HepG2 (cell line): ENCODE measurements at regions not wholly inside any gene's neighbourhood (a gene's known extent, or its start where the extent isn't known, plus 50 kb on each side); places are given as distances from the start of the nearest gene placed in this dataset.

Experiments
- ATAC-seq: fragments of 200-7000 bp; cut with Tn5 transposase; 3 replicates; pipeline ENCODE4 v1.9.1; 2020; ENCODE audit warnings: mild to moderate bottlenecking, moderate library complexity
- BruUV-seq: library from RNA; stranded (reverse); fragments of 400-500 nt; replicated peaks from 2 replicates; lab custom pipeline; 2021; lab: Mats Ljungman, UMichigan
- CTCF ChIA-PET: fragments of 300-600 bp; formaldehyde crosslinking; extraction: SDS; loops from one replicate; lab custom pipeline; 2021; ENCODE audit warnings: low total read pairs, inconsistent platforms, low intra/inter-chr PET ratio; lab: Yijun Ruan, JAX
- POLR2A ChIA-PET: fragments of 350-600 bp; sonication (Branson Sonifier 250); formaldehyde crosslinking; loops from one replicate; lab custom pipeline; 2020; ENCODE audit warnings: antibody characterized with exemption, inconsistent platforms; lab: Yijun Ruan, JAX
- DNase-seq: peaks from one replicate; pipeline ENCODE4 v3.0.0-alpha.2; 2015; ENCODE audit warnings: low spot score
- FAIRE-seq: peaks from 3 replicates; lab custom pipeline; 2011; peaks lifted over from hg19 to GRCh38; lab: Jason Lieb, UNC
- H2AFZ ChIP-seq: one replicate; pipeline ENCODE4 v1.6.1; 2011; ENCODE audit warnings: low read length, inconsistent platforms
- H3K27ac ChIP-seq: fragments of 300-600 bp; 3 replicates; pipeline ENCODE4 v1.8.0; 2011; ENCODE audit warnings: mixed run types, mild to moderate bottlenecking, mixed read lengths, low read length, inconsistent platforms; ENCODE audit not compliant: insufficient read depth; ENCODE audit errors: extremely low read length
- H3K27me3 ChIP-seq, 2 experiments: fragments of 200-600 bp in 1 of 2; 2 replicates in 1 of 2; 3 replicates in 1 of 2; pipeline versions ENCODE4 v1.6.0 to v1.8.0; 2011; ENCODE audit warnings: low read length in 2 of 2, mild to moderate bottlenecking in 2 of 2, moderate library complexity in 2 of 2, inconsistent platforms in 1 of 2; ENCODE audit not compliant: insufficient read depth in 2 of 2, control insufficient read depth in 1 of 2
- H3K36me3 ChIP-seq, 2 experiments: fragments of 200-600 bp in 1 of 2; replicated peaks in 1 of 2; 2 replicates in 1 of 2; 3 replicates in 1 of 2; pipeline versions ENCODE4 v1.5.1 to v1.8.0; 2011; ENCODE audit warnings: low read length in 2 of 2, inconsistent platforms in 1 of 2; ENCODE audit not compliant: insufficient read depth in 2 of 2, control insufficient read depth in 1 of 2
- H3K4me1 ChIP-seq: 2 replicates; pipeline ENCODE4 v1.5.1; 2012; ENCODE audit warnings: low read length, inconsistent platforms; ENCODE audit not compliant: insufficient read depth
- H3K4me2 ChIP-seq: 2 replicates; pipeline ENCODE4 v1.6.0; 2011; ENCODE audit warnings: low read depth, low read length, inconsistent platforms
- H3K4me3 ChIP-seq, 3 experiments: fragments of 200-600 bp in 1 of 3; sonication (generic), shearing (Covaris generic) in 1 of 3; replicated peaks in 1 of 3; 2 replicates each; pipeline ENCODE4 v1.5.1; 2011 to 2016; ENCODE audit warnings: low read length in 3 of 3, inconsistent platforms in 2 of 3, low read depth in 2 of 3, mild to moderate bottlenecking in 2 of 3, control low read depth in 1 of 3, mixed read lengths in 1 of 3; ENCODE audit not compliant: insufficient read depth in 1 of 3
- H3K79me2 ChIP-seq: one replicate; pipeline ENCODE4 v1.6.1; 2011; ENCODE audit warnings: low read length, inconsistent platforms; ENCODE audit not compliant: insufficient read depth
- H3K9ac ChIP-seq: 2 replicates; pipeline ENCODE4 v1.6.0; 2011; ENCODE audit warnings: mild to moderate bottlenecking, low read depth, low read length, inconsistent platforms; ENCODE audit not compliant: insufficient read depth
- H3K9me3 ChIP-seq: 2 replicates; pipeline ENCODE4 v1.5.1; 2012; ENCODE audit warnings: mild to moderate bottlenecking, low read length
- H4K20me1 ChIP-seq: 2 replicates; pipeline ENCODE4 v1.6.0; 2011; ENCODE audit warnings: inconsistent platforms, mild to moderate bottlenecking, low read length, moderate library complexity; ENCODE audit not compliant: insufficient read depth
- CBX1 ChIP-seq: IDR thresholded peaks from one replicate; pipeline ENCODE4 v1.6.1; 2016; ENCODE audit warnings: antibody characterized with exemption, low read depth
- IRX3 ChIP-seq: sonication (generic); formaldehyde crosslinking; IDR thresholded peaks from 2 replicates; pipeline ENCODE4 v1.8.1; 2023; ENCODE audit warnings: mild to moderate bottlenecking, low read depth, missing genetic modification reagents, borderline replicate concordance
- ISX ChIP-seq: sonication (generic); formaldehyde crosslinking; conservative IDR thresholded peaks from 2 replicates; pipeline ENCODE4 v1.5.0; 2020; ENCODE audit warnings: missing genetic modification reagents
- JUNB ChIP-seq: sonication (generic); formaldehyde crosslinking; IDR thresholded peaks from 2 replicates; pipeline ENCODE4 v1.8.0; 2022; ENCODE audit warnings: missing genetic modification reagents, mild to moderate bottlenecking, borderline replicate concordance
- NPAS2 ChIP-seq: sonication (generic); formaldehyde crosslinking; IDR thresholded peaks from 2 replicates; pipeline ENCODE4 v1.8.0; 2022; ENCODE audit warnings: mild to moderate bottlenecking, missing genetic modification reagents, borderline replicate concordance
- NR2F1 ChIP-seq, 2 experiments: fragments of 450-650 bp in 1 of 2; formaldehyde crosslinking in 1 of 2; IDR thresholded peaks; 2 replicates each; pipeline versions ENCODE4 v1.5.0 to v1.6.1; 2016 to 2020; ENCODE audit warnings: mild to moderate bottlenecking in 1 of 2, missing compliant biosample characterization in 1 of 2, missing genetic modification reagents in 1 of 2, moderate library complexity in 1 of 2
- ONECUT2 ChIP-seq: sonication (generic); formaldehyde crosslinking; IDR thresholded peaks from 2 replicates; pipeline ENCODE4 v1.4.0; 2020; ENCODE audit warnings: missing genetic modification reagents
- PCBP1 ChIP-seq: fragments of 200-400 bp; formaldehyde crosslinking; IDR thresholded peaks from 2 replicates; pipeline ENCODE4 v1.6.1; 2017; ENCODE audit warnings: mild to moderate bottlenecking, low read depth, low read length, borderline replicate concordance
- SKI ChIP-seq: fragments of 450-650 bp; IDR thresholded peaks from one replicate; pipeline ENCODE4 v1.6.1; 2018; ENCODE audit warnings: mild to moderate bottlenecking; ENCODE audit not compliant: partially characterized antibody
- SPEN ChIP-seq: sonication (generic); formaldehyde crosslinking; IDR thresholded peaks from 2 replicates; pipeline ENCODE4 v1.5.1; 2020; ENCODE audit warnings: low read depth, mild to moderate bottlenecking, missing genetic modification reagents
- TBL1XR1 ChIP-seq: fragments of 150-350 bp; IDR thresholded peaks from 2 replicates; pipeline ENCODE4 v1.6.1; 2014; ENCODE audit warnings: borderline replicate concordance, low read length; ENCODE audit not compliant: partially characterized antibody
- TCF7 ChIP-seq: sonication (generic); IDR thresholded peaks from 2 replicates; pipeline ENCODE4 v1.6.1; 2016; ENCODE audit warnings: antibody characterized with exemption, low read depth
- ZBTB7B ChIP-seq: sonication (generic); formaldehyde crosslinking; IDR thresholded peaks from 2 replicates; pipeline ENCODE4 v1.4.0; 2020; ENCODE audit warnings: missing genetic modification reagents
- ZFP62 ChIP-seq: sonication (generic); formaldehyde crosslinking; IDR thresholded peaks from 2 replicates; pipeline ENCODE4 v1.4.0; 2020; ENCODE audit warnings: missing genetic modification reagents
- ZNF24 ChIP-seq: fragments of 450-650 bp; IDR thresholded peaks from 2 replicates; pipeline ENCODE4 v1.6.1; 2017; ENCODE audit warnings: antibody characterized with exemption, mild to moderate bottlenecking
- ZNF570 ChIP-seq: sonication (generic); formaldehyde crosslinking; IDR thresholded peaks from 2 replicates; pipeline ENCODE4 v1.4.0; 2020; ENCODE audit warnings: mild to moderate bottlenecking, missing genetic modification reagents, borderline replicate concordance
- ZNF7 ChIP-seq: IDR thresholded peaks from 2 replicates; pipeline ENCODE4 v1.6.1; 2016; ENCODE audit warnings: missing biosample characterization, missing genetic modification reagents
- ZNF713 ChIP-seq: sonication (generic); formaldehyde crosslinking; IDR thresholded peaks from 2 replicates; pipeline ENCODE4 v1.4.0; 2020; ENCODE audit warnings: mild to moderate bottlenecking, missing genetic modification reagents
- ZNF720 ChIP-seq: sonication (generic); formaldehyde crosslinking; IDR thresholded peaks from 2 replicates; pipeline ENCODE4 v1.4.0; 2020; ENCODE audit warnings: missing genetic modification reagents
- ZNF761 ChIP-seq: sonication (generic); formaldehyde crosslinking; conservative IDR thresholded peaks from 2 replicates; pipeline ENCODE4 v1.4.0; 2020; ENCODE audit warnings: mild to moderate bottlenecking, missing genetic modification reagents
- ZNF775 ChIP-seq: sonication (generic); formaldehyde crosslinking; IDR thresholded peaks from 2 replicates; pipeline ENCODE4 v1.4.0; 2020; ENCODE audit warnings: missing genetic modification reagents, mild to moderate bottlenecking, moderate library complexity, borderline replicate concordance
- ZNF850 ChIP-seq: sonication (generic); formaldehyde crosslinking; conservative IDR thresholded peaks from 2 replicates; pipeline ENCODE4 v1.9.0; 2021; ENCODE audit warnings: mild to moderate bottlenecking, missing genetic modification reagents
- WGBS: methylation state at CpG from one replicate; pipeline ENCODE4 v1.1.6; 2017; ENCODE audit warnings: low lambda C conversion rate; 5-methylcytosine and 5-hydroxymethylcytosine counted together
- in situ Hi-C: cut with HindIII; loops from 2 replicates; pipeline ENCODE4 v1.10.0; 2017; ENCODE audit warnings: low pct_unique_long_range_greater_than_20kb; ENCODE audit not compliant: extremely low pct_ligation_motif_present
- intact Hi-C: fragments of 100-400 bp; cut with micrococcal nuclease; formaldehyde crosslinking; loops from one replicate; pipeline ENCODE4 v1.10.0; 2022; ENCODE audit not compliant: unreplicated experiment

GRCh38 chr2:150171065-150171548, 316.4 kb downstream of the RND3 start (continued):
- TF ChIP-seq NPAS2 (CRISPR knock-in tag) (no peak), SPEN (CRISPR knock-in tag) (no peak), CBX1 (no peak), ONECUT2 (no peak), ZNF775 (no peak)

- ChIA-PET POLR2A (no interaction called here), CTCF (no interaction called here)
- Histone ChIP-seq H3K4me3 (no peak overlapping the region), H3K27ac (no peak overlapping the region), H3K9ac (no peak overlapping the region), H3K4me2 (no peak overlapping the region), H4K20me1 (no peaks in the 10 kb centered on the region), H3K9me3 (peaks cover 58% of the 10 kb centered on the region), H3K79me2 (no peaks in the 10 kb centered on the region), H3K36me3 (no peaks in the 10 kb centered on the region), H2AFZ (no peak overlapping the region), H3K27me3 (no peaks in the 10 kb centered on the region), H3K4me1 (no peaks in the 10 kb centered on the region)
- intact Hi-C loops = no loop called here
- FAIRE-seq (no peak), DNase-seq (no peak), ATAC-seq (no peak)
- TF ChIP-seq ZNF7 (CRISPR knock-in tag) (peak; percentile 58; the same call in 1 of the 2 replicates), ZNF24 (no peak)
- BruUV-seq = no TSS peak
- in situ Hi-C loops = no loop called here
These were observed 318.2 kb downstream of the RND3 start for GRCh38 chr2:150169237-150169629.

GRCh38 chr2:150168595-150169236, 318.8 kb downstream of the RND3 start:
- no peaks in the 10 kb centered on the region for H3K36me3 ChIP-seq
- no peak overlapping the region for H3K4me3 ChIP-seq
- H3K27ac ChIP-seq = no peak overlapping the region
- DNase-seq = no peak
- FAIRE-seq = no peak
- H3K79me2 ChIP-seq = no peaks in the 10 kb centered on the region
- no peaks in the 10 kb centered on the region for H3K27me3 ChIP-seq
- H4K20me1 ChIP-seq = no peaks in the 10 kb centered on the region
- no peak for TF ChIP-seq ZNF570 (CRISPR knock-in tag)
- no peak for TF ChIP-seq ZNF850 (CRISPR knock-in tag)
- no peak for TF ChIP-seq TCF7
- no peak for TF ChIP-seq JUNB (CRISPR knock-in tag)
- TF ChIP-seq ZNF713 (CRISPR knock-in tag) = no peak
- TF ChIP-seq ZNF761 (CRISPR knock-in tag) = no peak
- TF ChIP-seq ISX = no peak
- no peak for TF ChIP-seq ZFP62
- TF ChIP-seq ZNF720 (CRISPR knock-in tag) = no peak
- no peak for TF ChIP-seq NR2F1 (CRISPR knock-in tag; IDR thresholded peaks at IDR 0.05)
- no peak for TF ChIP-seq TBL1XR1
- TF ChIP-seq SKI = no peak
- no peak for TF ChIP-seq PCBP1
- TF ChIP-seq ZBTB7B (CRISPR knock-in tag) = no peak
- TF ChIP-seq IRX3 (CRISPR knock-in tag) = no peak
- no peak overlapping the region for H3K4me2 ChIP-seq
- in situ Hi-C loops = no loop called here
- BruUV-seq = no TSS peak
- intact Hi-C loops = no loop called here
- H3K9me3 ChIP-seq = peaks cover 58% of the 10 kb centered on the region
- ChIA-PET POLR2A (no interaction called here), CTCF (no interaction called here)
- WGBS = 0% methylated on average over 1 of the region's 1 CpG
- no peak for ATAC-seq
- H3K4me1 ChIP-seq = no peaks in the 10 kb centered on the region
- H2AFZ ChIP-seq = no peak overlapping the region
- H3K9ac ChIP-seq = no peak overlapping the region
